ENCODE measurements at regions not wholly inside any gene's neighbourhood (a gene's known extent, or its start where the extent isn't known, plus 50 kb on each side); places are given as distances from the start of the nearest gene placed in this dataset.
"Not testable (repeated sequence)": the region's sequence is repeated elsewhere in the genome, so short reads cannot be mapped to it uniquely, and the experiment has no call there.

DNA sequence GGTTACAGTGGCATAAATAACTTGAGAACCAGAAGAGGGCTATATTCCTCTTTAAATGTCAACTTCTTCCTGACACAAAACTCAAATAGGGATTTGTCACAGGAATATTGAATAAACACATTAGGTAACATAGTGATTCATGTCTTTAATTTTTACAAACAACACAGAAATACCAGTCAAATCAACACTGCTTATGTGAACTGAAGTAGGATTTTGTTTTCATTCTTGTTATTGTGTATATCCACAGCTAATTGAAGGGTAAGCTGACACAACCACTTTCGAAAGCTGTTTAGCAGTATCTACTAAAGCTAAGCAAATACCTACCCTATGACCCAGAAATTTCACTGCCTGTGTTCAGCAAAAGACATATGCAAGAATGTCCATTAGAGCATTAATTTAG lies 120.4 kb upstream of the EOLA2 start:
- DNase-seq = no peak

DNA sequence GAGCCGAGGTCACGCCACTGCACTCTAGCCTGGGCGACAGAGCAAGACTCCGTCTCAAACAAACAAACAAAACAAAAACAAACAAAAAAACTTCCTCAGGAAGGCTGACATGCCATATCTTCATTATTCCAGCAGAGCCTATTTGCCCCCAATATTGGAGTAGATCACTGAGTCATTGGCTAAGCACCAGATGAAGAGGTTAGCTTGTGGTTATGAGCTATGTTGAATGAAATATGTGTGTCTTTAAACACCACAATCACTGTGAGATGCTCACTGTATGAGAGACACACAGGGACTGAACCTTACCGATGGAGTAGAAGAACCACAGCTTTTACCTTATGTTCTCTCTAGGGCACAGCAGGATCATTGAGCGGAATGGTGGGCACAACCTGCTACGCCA lies 122.1 kb upstream of the EOLA2 start:
- no peak for DNase-seq

DNA sequence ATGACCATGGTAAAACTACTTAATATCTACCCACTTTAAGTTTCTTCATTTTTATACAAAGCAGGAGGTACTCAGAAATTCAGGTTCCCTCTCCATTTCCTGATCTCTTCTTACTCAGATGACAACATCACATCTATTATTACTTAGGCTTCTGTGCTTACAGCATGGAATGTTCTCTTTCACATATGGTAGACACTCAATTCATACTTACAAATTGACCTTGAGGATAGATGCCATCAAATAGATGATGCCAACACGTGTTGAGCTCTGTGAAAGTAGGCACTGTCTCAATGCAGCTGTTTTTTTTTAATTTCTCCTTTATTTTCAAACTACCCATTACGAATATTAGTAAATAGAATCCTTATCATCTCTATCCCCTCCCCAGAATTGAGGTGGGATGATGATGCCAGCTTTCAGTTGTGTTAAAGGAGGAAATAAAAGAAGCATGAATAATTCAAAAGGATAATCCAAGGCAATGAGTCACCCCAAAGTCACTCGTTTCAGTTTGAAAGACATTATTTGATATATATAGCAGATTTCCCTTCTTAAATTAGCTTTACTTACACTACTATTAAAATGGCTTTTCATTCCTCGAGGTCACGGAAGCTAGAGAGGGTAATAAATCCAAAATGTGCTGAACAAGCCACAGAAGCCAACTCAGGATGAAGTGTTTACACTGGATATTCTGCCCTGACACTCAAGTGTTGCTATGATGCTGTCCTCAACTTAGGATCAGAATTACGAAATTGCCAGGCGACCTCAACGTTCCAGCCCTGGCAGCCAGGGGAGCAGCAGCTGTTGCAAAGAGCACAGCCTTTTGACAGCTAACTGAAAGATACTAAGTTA lies 124.2 kb upstream of the EOLA2 start:
- DNase-seq = no peak

- no peak for DNase-seq
Measured at GRCh38 chrX:150063138-150063518, 124.8 kb upstream of the EOLA2 start.

DNA sequence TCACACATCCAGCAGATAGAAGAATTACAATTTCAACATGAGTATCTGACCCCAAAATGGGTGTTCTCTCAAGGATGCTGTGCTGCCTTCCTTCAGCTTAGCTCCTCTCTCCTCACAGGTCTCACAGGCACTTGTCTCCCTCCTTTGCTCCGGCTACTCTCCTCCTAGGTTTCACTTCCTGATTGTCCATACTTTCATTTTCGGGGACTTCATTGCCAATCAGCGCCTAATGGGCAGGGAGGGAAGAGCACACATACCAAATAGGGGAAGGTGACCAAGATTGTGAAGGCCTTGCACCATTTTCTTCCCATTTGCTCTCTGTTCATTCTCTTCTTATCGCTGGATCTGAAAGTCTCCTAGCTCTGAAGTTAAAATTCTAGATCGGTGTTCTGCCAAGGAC lies 125.4 kb upstream of the EOLA2 start:
- DNase-seq = no peak

DNA sequence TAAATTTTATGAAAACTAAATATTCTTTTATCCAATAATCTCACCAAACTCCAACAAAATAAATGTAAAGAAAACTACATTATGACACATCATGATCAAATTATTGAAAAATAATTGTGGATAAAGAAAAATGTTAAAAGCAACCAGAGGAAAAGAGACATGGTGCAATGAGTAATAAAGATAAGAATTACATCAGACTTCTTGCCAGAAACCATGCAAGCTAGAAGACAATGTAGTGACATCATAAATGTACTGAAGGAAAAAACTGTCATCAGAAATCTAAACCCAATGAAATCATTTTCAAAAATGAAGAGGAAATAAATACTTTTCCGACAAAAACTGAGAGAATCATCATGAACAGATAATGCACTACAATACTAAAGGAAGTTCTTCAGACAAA lies 135.9 kb upstream of the EOLA2 start:
- no peak for DNase-seq

DNA sequence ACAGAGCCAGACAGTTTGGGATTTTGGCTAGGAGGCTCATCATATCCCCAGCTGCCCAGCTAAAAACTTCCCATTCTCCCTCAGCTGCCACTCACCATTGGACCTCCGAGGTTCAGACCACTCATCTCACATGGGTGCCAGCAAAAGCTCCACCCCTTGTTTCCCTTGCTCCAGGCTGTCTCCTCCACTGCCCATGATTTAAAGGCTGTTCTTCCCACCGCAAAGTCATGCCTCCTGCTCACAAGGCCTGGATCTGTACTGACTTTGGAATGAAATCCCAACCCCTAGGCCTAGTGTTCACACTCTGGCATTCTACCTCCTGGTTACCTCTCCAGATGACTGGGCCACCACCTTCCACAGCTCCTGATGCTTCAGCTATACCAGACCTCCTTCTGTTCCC lies 142.2 kb upstream of the EOLA2 start:
- DNase-seq = no peak

- no peak for DNase-seq
Measured at GRCh38 chrX:150081076-150081475, 142.8 kb upstream of the EOLA2 start.

- no peak for DNase-seq
Measured at GRCh38 chrX:150084496-150085229, 146.4 kb upstream of the EOLA2 start.

DNA sequence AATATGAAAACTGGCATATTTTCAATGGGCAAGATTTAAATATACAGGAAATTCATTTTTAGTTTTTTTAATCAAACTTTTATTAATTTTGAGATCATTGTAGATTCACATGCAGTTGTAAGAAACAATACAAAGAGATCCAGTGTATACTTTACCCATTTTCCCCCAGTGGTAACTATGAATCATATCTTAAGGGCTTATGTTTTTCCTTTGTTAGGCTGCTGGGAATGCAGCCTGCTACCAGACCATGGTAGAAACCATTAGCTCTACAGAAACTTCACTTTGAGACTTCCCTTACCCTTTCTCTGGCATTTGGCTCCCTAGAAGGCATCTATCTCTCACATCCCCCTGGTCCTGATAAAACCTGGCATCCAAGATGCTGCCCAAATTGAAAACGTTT lies 147.6 kb upstream of the EOLA2 start:
- DNase-seq = no peak

GRCh38 chrX:150086371-150086770 lies 148.1 kb upstream of the EOLA2 start:
- no peak for DNase-seq

DNA sequence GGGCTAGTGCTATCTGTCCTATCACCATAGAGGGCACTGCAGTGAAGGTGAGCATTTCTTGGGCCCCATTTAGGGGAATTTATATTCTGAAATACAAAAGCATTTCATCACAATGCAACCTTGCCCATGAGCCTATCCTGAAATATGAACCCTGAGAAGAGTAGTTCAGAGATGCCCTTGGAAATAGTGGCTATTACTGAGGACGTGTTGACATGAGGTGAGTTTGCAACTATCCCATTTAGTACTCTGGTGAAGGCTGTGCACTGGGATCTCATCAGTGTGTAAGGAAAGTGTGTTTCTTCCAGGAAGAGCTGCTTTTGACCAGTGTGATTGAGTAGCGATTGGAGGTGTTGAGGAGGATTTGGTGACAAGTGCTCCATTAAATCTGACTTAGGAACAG lies 149.3 kb upstream of the EOLA2 start:
- DNase-seq = no peak

DNA sequence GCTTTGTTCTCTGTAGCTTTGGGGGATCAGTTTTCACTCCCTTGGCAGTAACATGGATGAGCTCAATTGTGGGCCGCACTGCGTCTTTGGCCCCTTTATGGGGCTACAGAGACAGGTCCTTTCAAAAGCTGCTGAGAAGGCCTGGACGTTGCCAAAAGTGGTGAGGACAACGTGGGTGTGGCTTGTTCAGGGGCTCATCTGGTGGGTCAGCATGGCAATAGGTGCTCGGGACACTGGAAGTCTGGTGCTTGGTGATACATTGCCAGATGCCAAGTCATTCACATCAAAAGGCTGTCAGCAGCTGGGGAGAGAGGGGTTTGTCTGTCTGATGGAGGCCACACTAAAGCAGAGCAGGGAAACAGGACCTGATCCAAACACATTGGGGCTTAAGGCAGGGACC lies 149.8 kb upstream of the EOLA2 start:
- DNase-seq = no peak

DNA sequence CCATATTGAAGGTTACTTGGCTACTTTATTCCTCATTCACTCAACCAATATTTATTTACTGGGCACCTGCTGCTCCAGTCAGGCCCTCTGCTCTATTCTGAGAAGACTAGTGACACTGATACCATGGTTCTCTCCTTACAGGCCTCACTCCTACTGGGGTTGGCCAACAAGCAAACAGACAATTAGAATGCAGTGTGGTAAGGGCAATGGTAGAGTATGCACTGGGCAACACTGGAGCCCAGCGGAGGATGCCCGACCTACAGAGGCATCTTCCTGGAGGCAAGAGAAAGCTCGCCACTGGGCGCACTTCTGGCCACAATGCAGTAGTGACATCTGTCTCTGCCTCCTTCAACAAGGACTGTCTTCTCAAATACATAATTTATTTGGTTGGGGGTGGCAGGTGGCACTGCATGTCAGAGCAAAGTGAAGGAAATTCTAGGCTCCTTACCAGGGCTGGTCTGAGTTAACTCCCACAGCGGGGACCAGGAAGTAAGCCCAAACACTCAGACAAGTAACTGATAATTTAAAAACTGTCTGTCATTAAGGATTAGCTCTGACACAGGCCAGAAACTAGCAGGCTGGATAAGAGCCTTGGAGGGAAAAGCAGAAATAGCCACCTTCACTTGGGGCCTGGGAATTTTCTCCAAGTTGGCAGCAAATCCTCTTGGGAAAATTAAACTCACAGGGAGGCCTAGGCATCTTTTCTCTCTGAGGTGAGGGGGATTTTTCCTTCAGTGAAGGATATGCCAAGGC lies 150.7 kb upstream of the EOLA2 start:
- DNase-seq = no peak

- DNase-seq = not testable (repeated sequence)
Measured at GRCh38 chrX:150091300-150091699, 153.0 kb upstream of the EOLA2 start.

- no peak for DNase-seq
Measured at GRCh38 chrX:150092549-150092948, 154.3 kb upstream of the EOLA2 start.

- DNase-seq = no peak
Measured at GRCh38 chrX:150094375-150094774, 156.1 kb upstream of the EOLA2 start.

- no peak for DNase-seq
Measured at GRCh38 chrX:150094996-150095395, 156.7 kb upstream of the EOLA2 start.

- DNase-seq = no peak
Measured at GRCh38 chrX:150099316-150099715, 161.0 kb upstream of the EOLA2 start.

DNA sequence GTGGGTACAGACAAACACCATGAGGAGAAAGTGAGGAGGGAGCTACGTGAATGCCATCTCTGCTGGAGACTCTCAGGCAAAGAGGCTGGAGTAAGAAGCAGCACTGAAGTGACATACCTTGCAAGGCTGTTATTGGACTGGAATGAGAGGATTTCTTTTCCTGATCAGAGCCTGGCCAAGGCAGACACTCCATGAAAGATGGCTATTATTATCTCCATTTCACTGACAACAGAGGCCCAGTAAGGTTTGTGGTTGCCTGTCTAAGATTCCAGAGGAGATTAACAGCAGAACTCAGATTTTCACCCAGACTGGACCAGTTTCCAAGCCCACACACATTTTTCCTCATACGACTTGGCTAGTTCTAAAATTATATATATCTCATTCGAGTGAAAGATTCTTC lies 162.0 kb upstream of the EOLA2 start:
- DNase-seq = no peak

- DNase-seq = no peak
Measured at GRCh38 chrX:150118476-150118875, 180.2 kb upstream of the EOLA2 start.

- no peak for DNase-seq
Measured at GRCh38 chrX:150119323-150119722, 181.0 kb upstream of the EOLA2 start.

DNA sequence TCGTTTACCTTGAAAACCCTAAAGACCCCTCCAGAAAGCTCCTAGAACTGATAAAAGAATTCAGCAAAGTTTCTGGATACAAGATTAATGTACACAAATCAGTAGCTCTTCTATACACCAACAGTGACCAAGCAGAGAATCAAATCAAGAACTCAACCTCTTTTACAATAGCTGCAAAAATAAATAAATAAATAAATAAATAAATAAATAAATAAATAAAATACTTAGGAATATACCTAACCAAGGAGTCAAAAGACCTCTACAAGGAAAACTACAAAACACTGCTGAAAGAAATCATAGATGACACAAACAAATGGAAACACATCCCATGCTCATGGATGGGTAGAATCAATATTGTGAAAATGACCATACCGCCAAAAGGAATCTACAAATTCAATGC lies 186.8 kb upstream of the EOLA2 start:
- DNase-seq = not testable (repeated sequence)

DNA sequence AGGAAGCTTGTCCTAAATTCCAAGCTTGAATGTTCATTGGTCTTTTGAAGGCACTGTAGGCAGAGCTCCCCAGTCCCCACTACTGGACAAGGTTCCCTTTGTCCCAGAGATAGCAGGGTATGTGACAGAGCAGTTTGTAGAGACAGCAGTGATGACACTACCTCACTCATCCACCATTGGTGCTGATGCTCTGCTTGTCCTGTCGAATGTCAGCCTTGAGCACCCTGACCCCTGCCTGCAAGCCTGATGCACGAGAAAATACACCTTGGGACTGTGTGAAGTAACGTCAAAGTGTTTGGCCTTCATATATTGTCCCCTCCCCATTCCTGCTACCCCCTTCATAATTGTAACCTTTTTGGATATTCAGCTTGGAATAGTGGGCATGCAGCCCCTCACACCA lies 188.9 kb upstream of the EOLA2 start:
- no peak for DNase-seq

All from activated effector memory CD4-positive, alpha-beta T cell treated with Interleukin-2 at 50 U/mL for 16 hours (primary cell).